IMR-90 (cell line): ENCODE measurements at regions not wholly inside any gene's neighbourhood (a gene's known extent, or its start where the extent isn't known, plus 50 kb on each side); places are given as distances from the start of the nearest gene placed in this dataset.

Experiments used
- ATAC-seq: fragments of 200-7000 bp; cut with Tn5 transposase; 2 replicates; pipeline ENCODE4 v1.9.1; 2020; ENCODE audit warnings: low read depth, mild to moderate bottlenecking, moderate library complexity
- BruUV-seq: library from RNA; stranded (reverse); fragments of 400-500 nt; replicated peaks from 2 replicates; lab custom pipeline; 2021; lab: Mats Ljungman, UMichigan
- CTCF ChIA-PET: fragments of 300-600 bp; formaldehyde crosslinking; extraction: SDS; loops from one replicate; lab custom pipeline; 2021; ENCODE audit warnings: antibody characterized with exemption; lab: Yijun Ruan, JAX
- POLR2A ChIA-PET: fragments of 300-600 bp; sonication (Branson Sonifier 250); formaldehyde crosslinking; loops from one replicate; lab custom pipeline; 2022; ENCODE audit warnings: antibody characterized with exemption; ENCODE audit not compliant: unreplicated experiment; lab: Charles Lee
- DNase-seq: peaks from one replicate; pipeline ENCODE4 v3.0.0; 2013
- H2AFZ ChIP-seq: replicated peaks from 2 replicates; pipeline ENCODE3; 2013; ENCODE audit warnings: low read length, mild to moderate bottlenecking; ENCODE audit not compliant: poor library complexity
- H2AK5ac ChIP-seq: 2 replicates; pipeline ENCODE4 v1.6.1; 2013; ENCODE audit warnings: low read depth, low read length, inconsistent platforms
- H2AK9ac ChIP-seq: replicated peaks from 2 replicates; pipeline ENCODE3; 2013; ENCODE audit warnings: mild to moderate bottlenecking, low read depth, low read length, moderate library complexity; ENCODE audit not compliant: poor library complexity
- H2BK120ac ChIP-seq: 2 replicates; pipeline ENCODE4 v1.6.1; 2013; ENCODE audit warnings: low read depth, low read length, inconsistent platforms
- H2BK15ac ChIP-seq: 3 replicates; pipeline ENCODE4 v1.6.1; 2013; ENCODE audit warnings: low read depth, low read length, inconsistent platforms
- H2BK20ac ChIP-seq: 2 replicates; pipeline ENCODE4 v1.6.1; 2013; ENCODE audit warnings: low read depth, mild to moderate bottlenecking, inconsistent platforms, low read length, moderate library complexity
- H2BK5ac ChIP-seq: 2 replicates; pipeline ENCODE4 v1.6.1; 2013; ENCODE audit warnings: mild to moderate bottlenecking, low read depth, low read length, inconsistent platforms; ENCODE audit not compliant: poor library complexity, severe bottlenecking
- H3K14ac ChIP-seq: replicated peaks from 2 replicates; pipeline ENCODE4 v1.6.1; 2013; ENCODE audit warnings: low read depth, low read length, inconsistent platforms
- H3K18ac ChIP-seq: 2 replicates; pipeline ENCODE4 v1.6.1; 2013; ENCODE audit warnings: low read depth, low read length, control low read depth
- H3K23ac ChIP-seq: 2 replicates; pipeline ENCODE4 v1.6.1; 2013; ENCODE audit warnings: low read depth, low read length, inconsistent platforms
- H3K27ac ChIP-seq: 2 replicates; pipeline ENCODE4 v1.5.1; 2013; ENCODE audit warnings: mild to moderate bottlenecking, control low read depth, low read length; ENCODE audit not compliant: insufficient read depth
- H3K27me3 ChIP-seq: 2 replicates; pipeline ENCODE4 v1.6.1; 2013; ENCODE audit warnings: low read length; ENCODE audit not compliant: control insufficient read depth, insufficient read depth
- H3K36me3 ChIP-seq: 2 replicates; pipeline ENCODE4 v1.6.1; 2013; ENCODE audit warnings: low read length, mixed read lengths; ENCODE audit not compliant: control insufficient read depth, insufficient read depth
- H3K4ac ChIP-seq: 2 replicates; pipeline ENCODE4 v1.6.1; 2013; ENCODE audit warnings: low read depth, low read length, inconsistent platforms
- H3K4me1 ChIP-seq: 2 replicates; pipeline ENCODE4 v1.6.1; 2013; ENCODE audit warnings: low read length, mixed read lengths; ENCODE audit not compliant: control insufficient read depth, insufficient read depth
- H3K4me2 ChIP-seq: 2 replicates; pipeline ENCODE4 v1.6.1; 2013; ENCODE audit warnings: low read depth, mild to moderate bottlenecking, control low read depth, low read length, moderate library complexity
- H3K4me3 ChIP-seq: 2 replicates; pipeline ENCODE4 v1.5.1; 2013; ENCODE audit warnings: low read depth, mild to moderate bottlenecking, control low read depth, low read length, moderate library complexity; ENCODE audit not compliant: insufficient read depth
- H3K56ac ChIP-seq: 2 replicates; pipeline ENCODE4 v1.6.1; 2013; ENCODE audit warnings: low read length, inconsistent platforms; ENCODE audit not compliant: insufficient read depth; ENCODE audit errors: extremely low read depth
- H3K79me1 ChIP-seq, 2 experiments: 2 replicates each; pipeline ENCODE4 v1.6.1; 2013; ENCODE audit warnings: low read length in 2 of 2, inconsistent platforms in 1 of 2, low read depth in 1 of 2
- H3K9ac ChIP-seq: 2 replicates; pipeline ENCODE4 v1.6.1; 2013; ENCODE audit warnings: low read depth, low read length, control low read depth
- H3K9me1 ChIP-seq: 2 replicates; pipeline ENCODE4 v1.6.1; 2013; ENCODE audit warnings: low read length, inconsistent platforms; ENCODE audit not compliant: insufficient read depth
- H3K9me3 ChIP-seq: 2 replicates; pipeline ENCODE4 v1.6.1; 2013; ENCODE audit warnings: low read length; ENCODE audit not compliant: control insufficient read depth, insufficient read depth
- H4K20me1 ChIP-seq: 2 replicates; pipeline ENCODE4 v1.6.1; 2013; ENCODE audit warnings: low read length, inconsistent platforms; ENCODE audit not compliant: insufficient read depth
- H4K5ac ChIP-seq: 2 replicates; pipeline ENCODE4 v1.6.1; 2013; ENCODE audit warnings: mild to moderate bottlenecking, low read depth, low read length, control low read depth
- H4K8ac ChIP-seq, 2 experiments: 2 replicates each; pipeline ENCODE4 v1.6.1; 2013; ENCODE audit warnings: low read depth in 2 of 2, low read length in 2 of 2, control low read depth in 1 of 2, inconsistent platforms in 1 of 2
- H4K91ac ChIP-seq: 2 replicates; pipeline ENCODE4 v1.6.1; 2013; ENCODE audit warnings: low read depth, low read length, inconsistent platforms; ENCODE audit not compliant: insufficient read depth
- BHLHE40 ChIP-seq: fragments of 150-350 bp; IDR thresholded peaks from 2 replicates; pipeline ENCODE4 v1.6.1; 2016; ENCODE audit warnings: mild to moderate bottlenecking, low read depth, low read length
- CEBPB ChIP-seq: IDR thresholded peaks from 2 replicates; pipeline ENCODE4 v1.6.1; 2012; ENCODE audit warnings: low read depth, low read length, improper control_type of control experiment
- CHD1 ChIP-seq: IDR thresholded peaks from 2 replicates; pipeline ENCODE4 v1.6.1; 2012; ENCODE audit warnings: low read depth, low read length, improper control_type of control experiment
- FOS ChIP-seq: fragments of 150-350 bp; IDR thresholded peaks from 2 replicates; pipeline ENCODE4 v1.6.1; 2016; ENCODE audit warnings: low read depth, low read length
- MAFK ChIP-seq: IDR thresholded peaks from 2 replicates; pipeline ENCODE4 v1.6.1; 2012; ENCODE audit warnings: low read depth, low read length, improper control_type of control experiment
- MAZ ChIP-seq: IDR thresholded peaks from 2 replicates; pipeline ENCODE4 v1.6.1; 2012; ENCODE audit warnings: low read depth, mild to moderate bottlenecking, low read length, improper control_type of control experiment, moderate library complexity, borderline replicate concordance
- MXI1 ChIP-seq: IDR thresholded peaks from 2 replicates; pipeline ENCODE4 v1.6.1; 2012; ENCODE audit warnings: low read depth, mild to moderate bottlenecking, low read length, moderate library complexity, borderline replicate concordance
- NFE2L2 ChIP-seq: fragments of 150-350 bp; IDR thresholded peaks from 2 replicates; pipeline ENCODE4 v1.6.1; 2016; ENCODE audit warnings: low read depth, mild to moderate bottlenecking, low read length
- POLR2A ChIP-seq: IDR thresholded peaks from 2 replicates; pipeline ENCODE4 v1.6.1; 2012; ENCODE audit warnings: mild to moderate bottlenecking, low read depth, low read length
- RAD21 ChIP-seq: IDR thresholded peaks from 2 replicates; pipeline ENCODE4 v1.6.1; 2012; ENCODE audit warnings: low read length, improper control_type of control experiment
- RCOR1 ChIP-seq: IDR thresholded peaks from 2 replicates; pipeline ENCODE4 v1.6.1; 2012; ENCODE audit warnings: mild to moderate bottlenecking, low read length, improper control_type of control experiment; ENCODE audit not compliant: insufficient replicate concordance
- RFX5 ChIP-seq: IDR thresholded peaks from 2 replicates; pipeline ENCODE4 v1.8.0; 2012; ENCODE audit warnings: low read depth, mild to moderate bottlenecking, low read length, moderate library complexity
- SMC3 ChIP-seq: fragments of 150-350 bp; IDR thresholded peaks from 2 replicates; pipeline ENCODE4 v1.6.1; 2016; ENCODE audit warnings: low read depth, mild to moderate bottlenecking, antibody characterized with exemption, low read length, moderate library complexity
- WGBS, 2 experiments: methylation state at CpG; one replicate each; pipeline versions ENCODE4 v1.1.5 to v1.1.7; 2013; ENCODE audit warnings: missing lambda C conversion rate in 2 of 2; ENCODE audit not compliant: insufficient read length in 1 of 2; ENCODE audit errors: extremely low coverage in 2 of 2; 5-methylcytosine and 5-hydroxymethylcytosine counted together
- dilution Hi-C: fragments of 300-500 bp; cut with HindIII; formaldehyde crosslinking; loops from one replicate; pipeline ENCODE4 v1.14.3; 2018; ENCODE audit warnings: low sequenced_read_pairs; ENCODE audit not compliant: unreplicated experiment
- in situ Hi-C: fragments of 300-500 bp; cut with MboI; formaldehyde crosslinking; loops from 3 replicates; pipeline ENCODE4 v1.14.3; 2019; ENCODE audit warnings: low sequenced_read_pairs, inconsistent platforms, mixed read lengths
- intact Hi-C: fragments of 100-400 bp; cut with micrococcal nuclease; formaldehyde crosslinking; loops from 2 replicates; pipeline ENCODE4 v1.10.0; 2022
- TF ChIP-seq, protein P1 (sequence below): fragments of 150-350 bp; IDR thresholded peaks from 2 replicates; pipeline ENCODE4 v1.6.1; 2017; ENCODE audit warnings: mild to moderate bottlenecking, antibody characterized with exemption, low read length, low read depth
- TF ChIP-seq, protein P2 (sequence below): fragments of 150-350 bp; IDR thresholded peaks from 2 replicates; pipeline ENCODE4 v1.6.1; 2016; ENCODE audit warnings: low read depth, mild to moderate bottlenecking, low read length, moderate library complexity, borderline replicate concordance
- TF ChIP-seq, protein P3 (sequence below): conservative IDR thresholded peaks from 2 replicates; pipeline ENCODE4 v1.5.1; 2012; ENCODE audit warnings: mild to moderate bottlenecking, low read depth, low read length, improper control_type of control experiment

DNA sequence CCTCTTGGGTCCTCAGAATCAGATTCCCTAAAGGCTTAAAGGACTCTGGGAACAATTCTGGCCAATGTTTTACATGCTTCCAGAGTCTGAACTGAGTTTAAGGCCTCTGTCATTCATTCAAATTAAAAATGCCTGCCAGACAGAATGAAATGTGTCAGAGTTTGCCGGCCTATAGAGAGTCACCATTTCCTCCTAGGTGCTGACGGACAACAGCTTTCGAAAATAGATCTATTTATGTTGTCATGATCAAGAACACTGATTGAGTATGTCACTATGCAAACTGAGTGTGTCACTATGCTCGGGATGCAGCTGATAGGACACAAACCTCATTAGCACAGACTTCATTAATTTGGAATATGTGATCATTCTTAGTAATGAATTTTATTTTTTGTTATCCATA, 151.4 kb upstream of the TMCC3 start:
- no peak overlapping the region for H3K14ac ChIP-seq
- no peak overlapping the region for H4K8ac ChIP-seq
- no peak overlapping the region for H2BK20ac ChIP-seq
- H3K9ac ChIP-seq: no peak overlapping the region
- no peak overlapping the region for H4K5ac ChIP-seq
- ChIA-PET CTCF (no interaction called here), POLR2A (no interaction called here)
- H3K9me3 ChIP-seq: no peaks in the 10 kb centered on the region
- no peak overlapping the region for H3K56ac ChIP-seq
- ATAC-seq (no peak), DNase-seq (no peak)
- dilution Hi-C loops (no loop called here), in situ Hi-C loops (no loop called here), intact Hi-C loops (no loop called here)
- no peak overlapping the region for H3K4me2 ChIP-seq
- H3K23ac ChIP-seq: no peak overlapping the region
- no peaks in the 10 kb centered on the region for H3K79me1 ChIP-seq
- no peaks in the 10 kb centered on the region for H3K4me1 ChIP-seq
- 100% methylated on average over 2 of the region's 4 CpGs; no CpG with 5 or more reads in 1 of the 2 experiments for WGBS, 2 experiments
- no peaks in the 10 kb centered on the region for H4K20me1 ChIP-seq
- no peak overlapping the region for H2BK5ac ChIP-seq
- H2AK5ac ChIP-seq: no peak overlapping the region
- H3K36me3 ChIP-seq: no peaks in the 10 kb centered on the region
- no TSS peak for BruUV-seq
- no peaks in the 10 kb centered on the region for H3K9me1 ChIP-seq
- H2AFZ ChIP-seq: no peak overlapping the region
- TF ChIP-seq NFE2L2 (no peak), RAD21 (no peak), CHD1 (no peak), MAZ (no peak), SMC3 (no peak), RCOR1 (no peak), FOS (no peak), MAFK (no peak), RFX5 (no peak), MXI1 (no peak), CEBPB (no peak), BHLHE40 (no peak), POLR2A (no peak)
- TF ChIP-seq, protein P1, sequence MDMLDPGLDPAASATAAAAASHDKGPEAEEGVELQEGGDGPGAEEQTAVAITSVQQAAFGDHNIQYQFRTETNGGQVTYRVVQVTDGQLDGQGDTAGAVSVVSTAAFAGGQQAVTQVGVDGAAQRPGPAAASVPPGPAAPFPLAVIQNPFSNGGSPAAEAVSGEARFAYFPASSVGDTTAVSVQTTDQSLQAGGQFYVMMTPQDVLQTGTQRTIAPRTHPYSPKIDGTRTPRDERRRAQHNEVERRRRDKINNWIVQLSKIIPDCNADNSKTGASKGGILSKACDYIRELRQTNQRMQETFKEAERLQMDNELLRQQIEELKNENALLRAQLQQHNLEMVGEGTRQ: no peak
- TF ChIP-seq, protein P2, sequence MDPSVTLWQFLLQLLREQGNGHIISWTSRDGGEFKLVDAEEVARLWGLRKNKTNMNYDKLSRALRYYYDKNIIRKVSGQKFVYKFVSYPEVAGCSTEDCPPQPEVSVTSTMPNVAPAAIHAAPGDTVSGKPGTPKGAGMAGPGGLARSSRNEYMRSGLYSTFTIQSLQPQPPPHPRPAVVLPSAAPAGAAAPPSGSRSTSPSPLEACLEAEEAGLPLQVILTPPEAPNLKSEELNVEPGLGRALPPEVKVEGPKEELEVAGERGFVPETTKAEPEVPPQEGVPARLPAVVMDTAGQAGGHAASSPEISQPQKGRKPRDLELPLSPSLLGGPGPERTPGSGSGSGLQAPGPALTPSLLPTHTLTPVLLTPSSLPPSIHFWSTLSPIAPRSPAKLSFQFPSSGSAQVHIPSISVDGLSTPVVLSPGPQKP: no peak
- TF ChIP-seq, protein P3, sequence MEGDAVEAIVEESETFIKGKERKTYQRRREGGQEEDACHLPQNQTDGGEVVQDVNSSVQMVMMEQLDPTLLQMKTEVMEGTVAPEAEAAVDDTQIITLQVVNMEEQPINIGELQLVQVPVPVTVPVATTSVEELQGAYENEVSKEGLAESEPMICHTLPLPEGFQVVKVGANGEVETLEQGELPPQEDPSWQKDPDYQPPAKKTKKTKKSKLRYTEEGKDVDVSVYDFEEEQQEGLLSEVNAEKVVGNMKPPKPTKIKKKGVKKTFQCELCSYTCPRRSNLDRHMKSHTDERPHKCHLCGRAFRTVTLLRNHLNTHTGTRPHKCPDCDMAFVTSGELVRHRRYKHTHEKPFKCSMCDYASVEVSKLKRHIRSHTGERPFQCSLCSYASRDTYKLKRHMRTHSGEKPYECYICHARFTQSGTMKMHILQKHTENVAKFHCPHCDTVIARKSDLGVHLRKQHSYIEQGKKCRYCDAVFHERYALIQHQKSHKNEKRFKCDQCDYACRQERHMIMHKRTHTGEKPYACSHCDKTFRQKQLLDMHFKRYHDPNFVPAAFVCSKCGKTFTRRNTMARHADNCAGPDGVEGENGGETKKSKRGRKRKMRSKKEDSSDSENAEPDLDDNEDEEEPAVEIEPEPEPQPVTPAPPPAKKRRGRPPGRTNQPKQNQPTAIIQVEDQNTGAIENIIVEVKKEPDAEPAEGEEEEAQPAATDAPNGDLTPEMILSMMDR: no peak
- H2AK9ac ChIP-seq: no peak overlapping the region
- no peak overlapping the region for H3K27ac ChIP-seq
- no peak overlapping the region for H3K4ac ChIP-seq
- peaks cover 2% of the 10 kb centered on the region; the same call in 1 of the 2 replicates for H3K27me3 ChIP-seq
- H2BK120ac ChIP-seq: no peak overlapping the region
- no peak overlapping the region for H3K4me3 ChIP-seq
- no peak overlapping the region for H2BK15ac ChIP-seq
- no peak overlapping the region for H3K18ac ChIP-seq
- no peak overlapping the region for H4K91ac ChIP-seq
